GM12864 (cell line): ENCODE measurements at regions not wholly inside any gene's neighbourhood (a gene's known extent, or its start where the extent isn't known, plus 50 kb on each side); places are given as distances from the start of the nearest gene placed in this dataset.

ENCODE experiments used
- DNase-seq: peaks from one replicate; pipeline ENCODE4 v3.0.0-alpha.2; 2011; ENCODE audit warnings: low read depth
- H3K4me3 ChIP-seq: 2 replicates; pipeline ENCODE4 v1.5.1; 2011; ENCODE audit warnings: mild to moderate bottlenecking, low read depth, low read length, control low read depth
- TF ChIP-seq, protein P1 (sequence below): IDR thresholded peaks from 2 replicates; pipeline ENCODE4 v1.5.1; 2011; ENCODE audit warnings: low read depth, mild to moderate bottlenecking, moderate library complexity, low read length, control low read depth, inconsistent platforms; ENCODE audit errors: missing control alignments

DNA sequence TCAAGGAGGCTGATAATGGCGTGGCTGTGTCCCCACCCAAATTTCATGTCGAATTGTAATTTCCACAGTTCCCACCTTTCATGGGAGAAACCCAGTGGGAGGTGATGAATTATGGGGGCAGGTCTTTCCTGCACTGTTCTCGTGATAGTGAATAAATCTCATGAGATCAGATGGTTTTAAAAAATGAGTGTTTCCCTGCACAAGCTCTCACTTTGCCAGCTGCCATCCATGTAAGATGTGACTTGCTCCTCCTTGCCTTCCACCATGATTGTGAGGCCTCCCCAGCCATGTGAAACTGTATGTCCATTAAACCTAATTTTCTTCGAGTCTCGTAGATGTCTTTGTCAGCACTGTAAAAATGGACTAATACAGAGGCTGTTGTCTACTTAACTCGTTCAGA is 488.3 kb downstream of the SPRY1 start:
- TF ChIP-seq, protein P1, sequence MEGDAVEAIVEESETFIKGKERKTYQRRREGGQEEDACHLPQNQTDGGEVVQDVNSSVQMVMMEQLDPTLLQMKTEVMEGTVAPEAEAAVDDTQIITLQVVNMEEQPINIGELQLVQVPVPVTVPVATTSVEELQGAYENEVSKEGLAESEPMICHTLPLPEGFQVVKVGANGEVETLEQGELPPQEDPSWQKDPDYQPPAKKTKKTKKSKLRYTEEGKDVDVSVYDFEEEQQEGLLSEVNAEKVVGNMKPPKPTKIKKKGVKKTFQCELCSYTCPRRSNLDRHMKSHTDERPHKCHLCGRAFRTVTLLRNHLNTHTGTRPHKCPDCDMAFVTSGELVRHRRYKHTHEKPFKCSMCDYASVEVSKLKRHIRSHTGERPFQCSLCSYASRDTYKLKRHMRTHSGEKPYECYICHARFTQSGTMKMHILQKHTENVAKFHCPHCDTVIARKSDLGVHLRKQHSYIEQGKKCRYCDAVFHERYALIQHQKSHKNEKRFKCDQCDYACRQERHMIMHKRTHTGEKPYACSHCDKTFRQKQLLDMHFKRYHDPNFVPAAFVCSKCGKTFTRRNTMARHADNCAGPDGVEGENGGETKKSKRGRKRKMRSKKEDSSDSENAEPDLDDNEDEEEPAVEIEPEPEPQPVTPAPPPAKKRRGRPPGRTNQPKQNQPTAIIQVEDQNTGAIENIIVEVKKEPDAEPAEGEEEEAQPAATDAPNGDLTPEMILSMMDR = no peak
- H3K4me3 ChIP-seq = no peak overlapping the region
- DNase-seq = no peak

DNA sequence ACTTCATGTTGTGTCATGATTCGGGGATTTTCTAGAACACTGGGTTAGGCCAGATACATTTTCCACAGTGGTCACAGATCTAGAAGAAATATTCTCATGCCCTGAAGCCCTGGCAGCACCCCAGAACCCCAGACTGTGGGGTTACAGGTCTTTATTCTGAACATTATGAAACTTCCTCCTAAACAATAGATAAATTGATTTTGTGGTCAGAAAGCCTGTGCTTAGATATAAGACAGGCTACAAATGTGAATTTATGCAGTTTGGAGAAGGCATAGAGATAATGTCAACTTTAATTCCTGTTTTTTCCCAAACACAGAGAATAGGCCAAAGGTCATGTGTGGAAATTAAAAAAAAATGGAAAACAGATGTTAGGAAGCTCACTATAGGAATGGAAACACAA is 492.9 kb downstream of the SPRY1 start:
- DNase-seq = no peak
- no peak overlapping the region for H3K4me3 ChIP-seq
- TF ChIP-seq, protein P1 = no peak

DNA sequence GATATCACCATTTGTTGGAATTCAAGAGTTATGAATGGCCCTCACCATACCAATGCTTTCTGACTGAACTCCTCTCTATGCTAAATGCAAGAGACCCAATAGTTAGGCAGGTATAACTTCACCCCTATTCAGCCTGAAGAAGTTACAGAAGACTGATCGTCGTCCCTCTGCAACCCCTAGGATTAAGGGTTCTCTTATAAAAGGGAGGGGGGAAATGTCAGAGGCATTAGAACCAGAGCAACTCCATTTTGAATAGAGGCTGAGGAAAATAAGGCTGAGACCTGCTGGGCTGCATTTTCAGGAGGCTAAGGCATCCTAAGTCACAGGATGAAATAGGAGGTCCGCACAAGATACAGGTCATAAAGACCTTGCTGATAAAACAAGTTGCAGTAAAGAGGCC is 494.3 kb downstream of the SPRY1 start:
- no peak for DNase-seq
- H3K4me3 ChIP-seq = no peak overlapping the region
- TF ChIP-seq, protein P1 = no peak

DNA sequence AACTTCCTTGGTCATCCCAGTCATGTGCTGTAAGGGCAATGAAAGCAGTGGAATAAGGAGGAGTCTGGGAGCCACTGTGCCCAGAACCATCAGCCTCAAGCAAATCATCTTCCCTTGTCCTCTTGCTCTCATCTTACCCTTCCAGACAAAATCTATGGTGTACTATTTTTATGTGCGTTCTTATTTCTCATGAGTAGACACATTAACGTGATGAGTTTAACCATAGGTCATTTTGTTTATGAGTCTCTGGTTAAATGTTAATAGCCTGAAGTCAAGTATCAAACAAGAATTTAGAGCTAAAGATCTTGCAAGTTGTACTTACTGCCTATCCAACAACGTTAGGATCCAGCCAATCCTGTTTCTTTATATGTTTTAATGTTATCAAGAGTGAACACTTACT is 495.3 kb downstream of the SPRY1 start:
- no peak for DNase-seq
- TF ChIP-seq, protein P1 = no peak
- no peak overlapping the region for H3K4me3 ChIP-seq

DNA sequence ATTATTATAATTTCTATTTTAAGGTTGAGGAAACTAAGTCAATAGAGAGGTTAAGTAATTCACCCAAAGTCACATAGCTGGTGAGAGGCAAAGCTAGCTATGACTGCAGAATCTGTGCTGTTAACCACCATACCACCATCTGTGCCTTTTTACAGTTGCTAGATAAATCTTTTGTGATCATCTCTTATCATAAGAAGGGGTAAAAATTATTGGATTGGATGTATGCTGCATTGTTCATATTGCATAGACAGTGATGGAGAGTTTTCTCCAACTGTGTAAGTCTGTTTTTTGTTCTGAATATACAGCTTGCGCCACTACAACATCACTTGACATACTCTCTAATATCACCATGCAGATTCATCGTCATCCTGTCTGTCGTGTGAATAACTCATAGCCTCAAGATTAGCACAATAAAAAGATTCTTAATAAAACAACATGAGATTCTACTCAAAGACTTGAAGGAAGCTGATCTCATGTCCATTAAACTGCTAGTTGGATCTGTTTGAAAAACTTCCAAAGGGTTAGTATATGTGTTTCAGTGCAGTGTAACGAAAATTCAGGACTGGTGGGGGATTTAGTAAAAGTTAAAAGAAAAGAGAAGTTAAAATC is 495.9 kb downstream of the SPRY1 start:
- H3K4me3 ChIP-seq = no peak overlapping the region
- no peak for DNase-seq
- TF ChIP-seq, protein P1 = no peak

DNA sequence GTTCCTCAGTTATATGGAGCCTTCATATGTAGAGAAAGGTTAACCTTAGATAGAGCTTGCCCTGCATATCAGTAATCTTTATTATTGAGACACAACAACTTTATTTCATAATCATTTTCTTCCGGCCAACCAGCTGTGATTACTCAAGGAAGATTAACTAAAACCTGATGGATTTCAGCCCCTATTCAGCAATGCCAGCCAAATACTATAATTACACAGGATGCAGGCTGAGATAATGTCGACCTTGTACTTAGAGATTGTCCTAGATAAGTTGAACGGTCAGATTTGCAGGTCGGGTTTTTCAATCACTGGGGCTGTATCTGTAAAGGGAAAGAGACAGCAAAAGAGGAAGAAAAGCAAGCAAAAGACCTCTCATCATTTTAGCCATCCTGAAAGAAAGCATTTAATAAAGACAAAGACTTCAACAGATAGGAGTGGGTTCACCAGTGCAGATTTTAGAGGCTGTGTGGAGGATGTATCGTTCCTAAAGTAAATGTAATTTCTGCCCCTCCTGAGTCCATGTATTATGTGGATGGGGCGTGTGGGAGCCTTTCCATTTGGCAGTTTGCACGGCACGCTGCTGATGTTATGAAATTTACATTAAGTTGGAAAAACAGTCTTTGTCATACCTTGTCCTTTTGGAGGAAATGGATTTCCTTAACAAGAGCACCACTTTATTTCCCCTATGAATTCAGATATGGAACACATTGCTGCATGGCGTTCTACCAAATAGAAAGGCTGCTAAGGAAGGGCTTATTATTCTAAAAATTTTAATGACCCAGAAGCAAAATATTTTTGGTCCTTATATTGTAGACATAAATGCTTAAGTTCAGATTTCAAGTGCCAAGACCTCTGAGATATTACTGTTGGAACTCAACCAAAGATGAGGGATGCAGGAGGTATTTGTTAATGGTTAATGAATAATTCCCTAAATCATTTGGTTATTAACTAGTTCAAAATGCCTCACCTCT is 496.7 kb downstream of the SPRY1 start:
- DNase-seq = no peak
- TF ChIP-seq, protein P1 = no peak
- H3K4me3 ChIP-seq = no peak overlapping the region
